ENCODE measurements at regions not wholly inside any gene's neighbourhood (a gene's known extent, or its start where the extent isn't known, plus 50 kb on each side); places are given as distances from the start of the nearest gene placed in this dataset.
A peak's percentile ranks its signal among the peaks of the same experiment; 100 is the strongest.

- no peak for TF ChIP-seq ELF4 (CRISPR knock-in tag; IDR thresholded peaks at IDR 0.05)
- no peak for TF ChIP-seq POLR2G (IDR thresholded peaks at IDR 0.05; ENCODE audit: low read depth, low read length)
- TF ChIP-seq ZNF165 (CRISPR knock-in tag; IDR thresholded peaks at IDR 0.05; ENCODE audit: borderline replicate concordance) = no peak
- TF ChIP-seq, protein P1, sequence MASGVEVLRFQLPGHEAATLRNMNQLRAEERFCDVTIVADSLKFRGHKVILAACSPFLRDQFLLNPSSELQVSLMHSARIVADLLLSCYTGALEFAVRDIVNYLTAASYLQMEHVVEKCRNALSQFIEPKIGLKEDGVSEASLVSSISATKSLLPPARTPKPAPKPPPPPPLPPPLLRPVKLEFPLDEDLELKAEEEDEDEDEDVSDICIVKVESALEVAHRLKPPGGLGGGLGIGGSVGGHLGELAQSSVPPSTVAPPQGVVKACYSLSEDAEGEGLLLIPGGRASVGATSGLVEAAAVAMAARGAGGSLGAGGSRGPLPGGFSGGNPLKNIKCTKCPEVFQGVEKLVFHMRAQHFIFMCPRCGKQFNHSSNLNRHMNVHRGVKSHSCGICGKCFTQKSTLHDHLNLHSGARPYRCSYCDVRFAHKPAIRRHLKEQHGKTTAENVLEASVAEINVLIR (CRISPR knock-in tag; IDR thresholded peaks at IDR 0.05) = no peak
- peak; percentile 76 for TF ChIP-seq ZNF592 (IDR thresholded peaks at IDR 0.05)
- 0 out of 2 replicates have a peak, but pooled peaks have one; percentile 57 for TF ChIP-seq ZKSCAN8 (CRISPR knock-in tag; IDR thresholded peaks at IDR 0.05)
- TF ChIP-seq ZNF124 (CRISPR knock-in tag; IDR thresholded peaks at IDR 0.05) = no peak
- TF ChIP-seq HDAC2 (IDR thresholded peaks at IDR 0.05) = peak; percentile 75; the same call in 1 of the 2 replicates
- 0 out of 2 replicates have a peak, but pooled peaks have one; percentile 14 for TF ChIP-seq MTA3 (IDR thresholded peaks at IDR 0.05; ENCODE audit: borderline replicate concordance)
- peak; percentile 73 for TF ChIP-seq JUN (IDR thresholded peaks at IDR 0.05; ENCODE audit: borderline replicate concordance, low read depth, low read length)
- TF ChIP-seq JUN (CRISPR knock-in tag; IDR thresholded peaks at IDR 0.05; ENCODE audit: borderline replicate concordance) = 0 out of 2 replicates have a peak, but pooled peaks have one; percentile 36
- TF ChIP-seq, protein P2, sequence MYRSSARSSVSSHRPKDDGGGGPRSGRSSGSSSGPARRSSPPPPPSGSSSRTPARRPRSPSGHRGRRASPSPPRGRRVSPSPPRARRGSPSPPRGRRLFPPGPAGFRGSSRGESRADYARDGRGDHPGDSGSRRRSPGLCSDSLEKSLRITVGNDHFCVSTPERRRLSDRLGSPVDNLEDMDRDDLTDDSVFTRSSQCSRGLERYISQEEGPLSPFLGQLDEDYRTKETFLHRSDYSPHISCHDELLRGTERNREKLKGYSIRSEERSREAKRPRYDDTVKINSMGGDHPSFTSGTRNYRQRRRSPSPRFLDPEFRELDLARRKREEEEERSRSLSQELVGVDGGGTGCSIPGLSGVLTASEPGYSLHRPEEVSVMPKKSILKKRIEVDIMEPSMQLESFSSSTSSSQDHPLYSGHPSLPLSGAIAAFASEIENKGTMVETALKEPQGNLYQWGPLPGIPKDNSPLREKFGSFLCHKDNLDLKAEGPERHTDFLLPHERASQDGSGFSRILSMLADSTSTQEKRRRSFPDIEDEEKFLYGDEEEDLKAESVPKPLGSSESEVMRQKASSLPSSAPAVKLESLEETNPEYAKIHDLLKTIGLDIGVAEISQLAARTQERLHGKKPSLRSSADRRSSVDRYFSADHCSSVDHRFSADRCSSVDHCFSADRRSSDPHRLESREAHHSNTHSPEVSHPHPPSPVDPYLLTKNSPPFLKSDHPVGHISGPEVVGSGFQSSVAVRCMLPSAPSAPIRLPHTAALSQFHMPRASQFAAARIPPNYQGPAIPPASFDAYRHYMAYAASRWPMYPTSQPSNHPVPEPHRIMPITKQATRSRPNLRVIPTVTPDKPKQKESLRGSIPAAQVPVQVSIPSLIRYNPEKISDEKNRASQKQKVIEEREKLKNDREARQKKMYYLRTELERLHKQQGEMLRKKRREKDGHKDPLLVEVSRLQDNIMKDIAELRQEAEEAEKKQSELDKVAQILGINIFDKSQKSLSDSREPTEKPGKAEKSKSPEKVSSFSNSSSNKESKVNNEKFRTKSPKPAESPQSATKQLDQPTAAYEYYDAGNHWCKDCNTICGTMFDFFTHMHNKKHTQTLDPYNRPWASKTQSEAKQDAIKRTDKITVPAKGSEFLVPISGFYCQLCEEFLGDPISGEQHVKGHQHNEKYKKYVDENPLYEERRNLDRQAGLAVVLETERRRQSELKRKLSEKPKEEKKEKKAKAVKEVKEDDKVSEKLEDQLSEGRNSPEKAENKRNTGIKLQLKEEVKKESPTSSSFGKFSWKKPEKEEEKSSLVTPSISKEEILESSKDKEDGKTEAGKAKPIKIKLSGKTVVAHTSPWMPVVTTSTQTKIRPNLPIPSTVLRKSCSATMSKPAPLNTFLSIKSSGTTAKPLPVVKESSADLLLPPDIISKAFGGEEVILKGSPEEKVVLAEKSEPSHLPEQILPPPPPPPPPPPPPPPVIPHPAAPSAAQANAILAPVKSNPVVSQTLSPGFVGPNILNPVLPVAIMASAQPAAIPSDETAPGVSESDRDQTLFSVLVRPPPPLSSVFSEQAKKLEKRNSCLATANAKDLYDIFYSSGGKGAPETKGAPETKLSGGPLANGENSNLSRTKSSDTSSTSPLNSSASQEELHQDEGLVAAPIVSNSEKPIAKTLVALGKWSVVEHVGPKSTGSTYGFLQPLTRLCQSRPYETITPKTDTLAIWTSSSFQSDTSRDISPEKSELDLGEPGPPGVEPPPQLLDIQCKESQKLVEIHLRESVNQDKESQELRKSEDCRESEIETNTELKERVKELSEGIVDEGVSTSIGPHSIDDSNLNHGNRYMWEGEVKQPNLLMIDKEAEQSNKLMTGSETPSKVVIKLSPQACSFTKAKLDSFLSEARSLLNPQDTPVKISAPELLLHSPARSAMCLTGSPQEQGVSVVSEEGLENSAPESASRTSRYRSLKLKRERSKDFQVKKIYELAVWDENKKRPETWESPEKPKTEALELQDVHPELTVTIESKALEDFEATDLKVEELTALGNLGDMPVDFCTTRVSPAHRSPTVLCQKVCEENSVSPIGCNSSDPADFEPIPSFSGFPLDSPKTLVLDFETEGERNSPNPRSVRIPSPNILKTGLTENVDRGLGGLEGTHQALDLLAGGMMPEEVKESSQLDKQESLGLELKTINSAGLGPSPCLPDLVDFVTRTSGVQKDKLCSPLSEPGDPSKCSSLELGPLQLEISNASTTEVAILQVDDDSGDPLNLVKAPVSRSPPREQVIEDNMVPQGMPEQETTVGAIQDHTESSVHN (IDR thresholded peaks at IDR 0.05; ENCODE audit: borderline replicate concordance in 1 of 2, low read depth in 1 of 2) = peak in 1 of 2 experiments; percentile 66; a peak in 2 of 4 replicates
- peak; percentile 83 to 92 for TF ChIP-seq FOXK2 (conservative IDR thresholded peaks at IDR 0.05 in 1 of 2, IDR thresholded peaks at IDR 0.05 in 1 of 2; ENCODE audit: low read depth in 2 of 2)
Observed at GRCh38 chr12:75944097-75944904, 87.3 kb downstream of the PHLDA1 start (continued).
